ENCODE measurements at regions not wholly inside any gene's neighbourhood (a gene's known extent, or its start where the extent isn't known, plus 50 kb on each side); places are given as distances from the start of the nearest gene placed in this dataset.

DNA sequence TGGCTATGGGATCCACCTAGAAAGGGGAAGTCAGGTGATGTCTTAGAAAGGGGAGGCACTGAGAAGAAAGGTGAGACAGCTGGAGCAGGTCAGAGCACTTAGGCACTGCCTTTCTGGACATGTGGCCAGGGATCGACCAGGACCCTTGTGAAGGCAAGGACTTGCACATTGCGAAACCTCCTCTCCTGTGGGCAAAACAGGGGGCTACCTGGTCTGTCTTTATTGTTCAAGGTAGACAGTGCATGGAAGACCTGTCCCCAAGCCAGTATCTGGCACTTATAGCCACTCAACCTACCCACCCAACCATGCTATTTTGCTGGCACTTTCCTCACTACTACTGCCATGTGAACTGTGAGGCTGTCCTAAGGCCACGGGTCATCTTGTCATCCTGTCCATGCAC, 67.2 kb downstream of the NAV1 start:
- DNase-seq (ENCODE audit: low read depth, low spot score): no peak
- Mint-ChIP-seq H3K4me1 (no peaks in the 10 kb centered on the region), H3K27ac (ENCODE audit: unreplicated experiment) (no peak overlapping the region), H3K27me3 (ENCODE audit: low read depth) (peaks cover 20% of the 10 kb centered on the region), H3K4me3 (no peak overlapping the region), H3K9me3 (no peaks in the 10 kb centered on the region), H3K36me3 (ENCODE audit: low read depth) (no peaks in the 10 kb centered on the region)
- no peak for TF ChIP-seq CTCF (conservative IDR thresholded peaks at IDR 0.05)

DNA sequence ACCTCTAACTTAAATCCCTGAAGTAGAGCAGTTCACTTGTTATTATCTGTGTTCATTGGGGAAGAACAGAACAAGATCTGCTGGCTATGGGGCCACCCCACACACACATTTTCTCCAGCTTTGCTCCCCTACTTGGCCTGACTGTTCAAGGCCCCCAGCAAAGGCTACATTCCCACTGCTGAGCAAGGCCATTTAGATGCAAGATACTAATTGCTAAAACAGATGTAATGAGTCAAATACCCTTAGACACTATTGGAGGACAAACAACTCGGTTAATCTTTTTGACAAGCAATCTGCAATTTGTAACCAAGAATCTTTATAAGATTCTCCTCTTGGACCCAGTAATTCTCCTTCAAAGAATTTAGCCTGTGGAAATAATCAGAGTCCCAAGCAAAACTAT, 67.7 kb downstream of the NAV1 start:
- H3K4me1 Mint-ChIP-seq: no peaks in the 10 kb centered on the region

DNA sequence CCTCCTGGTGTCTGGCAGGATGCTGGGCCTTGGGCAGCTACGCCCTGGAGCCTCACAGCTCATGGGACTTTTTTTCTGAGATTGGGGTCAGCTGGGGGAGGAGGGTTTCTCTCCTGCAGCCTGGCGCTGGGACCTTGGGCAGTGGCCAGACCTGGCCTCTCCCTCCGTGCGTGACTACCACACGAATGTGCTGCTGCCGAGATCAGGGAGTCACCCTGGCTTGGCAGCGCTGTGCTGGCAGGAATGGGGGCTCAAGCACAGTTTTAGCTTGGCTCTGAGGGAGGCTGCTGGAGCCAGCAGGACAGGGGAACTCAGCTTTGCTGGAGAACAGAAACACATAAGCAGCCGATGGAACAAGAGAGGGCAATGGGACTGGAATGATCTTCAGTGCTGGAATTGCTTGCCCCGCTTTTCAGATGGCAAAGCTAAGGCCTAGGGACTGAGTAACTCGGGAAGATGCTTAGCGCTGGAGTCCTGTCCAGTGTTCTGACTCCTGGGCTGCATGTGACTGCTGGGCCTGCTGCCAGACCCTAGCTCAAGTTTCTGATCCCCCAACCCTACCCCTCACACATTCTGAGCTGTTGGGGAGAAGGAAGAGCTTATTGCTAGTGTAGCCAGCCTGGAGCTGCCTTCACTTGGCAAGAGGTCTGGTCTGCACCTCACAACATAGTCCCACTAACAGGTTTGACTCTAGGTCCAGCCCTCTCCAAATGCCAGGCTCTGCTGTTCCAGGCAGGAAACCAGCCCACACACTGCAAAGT, 69.9 kb downstream of the NAV1 start:
- no peak overlapping the region for H3K27ac Mint-ChIP-seq (ENCODE audit: unreplicated experiment)
- no peaks in the 10 kb centered on the region for H3K4me1 Mint-ChIP-seq
- no peak for DNase-seq (ENCODE audit: low read depth, low spot score)
- H3K4me3 Mint-ChIP-seq: no peak overlapping the region
- no peaks in the 10 kb centered on the region for H3K9me3 Mint-ChIP-seq
- TF ChIP-seq CTCF (conservative IDR thresholded peaks at IDR 0.05): no peak
- H3K27me3 Mint-ChIP-seq (ENCODE audit: low read depth): peaks cover 33% of the 10 kb centered on the region
- H3K36me3 Mint-ChIP-seq (ENCODE audit: low read depth): no peaks in the 10 kb centered on the region

More for the DNA sequence above, 67.7 kb downstream of the NAV1 start:
- Mint-ChIP-seq H3K4me3 (no peak overlapping the region), H3K36me3 (ENCODE audit: low read depth) (no peaks in the 10 kb centered on the region), H3K27me3 (ENCODE audit: low read depth) (peaks cover 19% of the 10 kb centered on the region), H3K27ac (ENCODE audit: unreplicated experiment) (no peak overlapping the region), H3K9me3 (no peaks in the 10 kb centered on the region)
- no peak for TF ChIP-seq CTCF (conservative IDR thresholded peaks at IDR 0.05)
- DNase-seq (ENCODE audit: low read depth, low spot score): no peak

DNA sequence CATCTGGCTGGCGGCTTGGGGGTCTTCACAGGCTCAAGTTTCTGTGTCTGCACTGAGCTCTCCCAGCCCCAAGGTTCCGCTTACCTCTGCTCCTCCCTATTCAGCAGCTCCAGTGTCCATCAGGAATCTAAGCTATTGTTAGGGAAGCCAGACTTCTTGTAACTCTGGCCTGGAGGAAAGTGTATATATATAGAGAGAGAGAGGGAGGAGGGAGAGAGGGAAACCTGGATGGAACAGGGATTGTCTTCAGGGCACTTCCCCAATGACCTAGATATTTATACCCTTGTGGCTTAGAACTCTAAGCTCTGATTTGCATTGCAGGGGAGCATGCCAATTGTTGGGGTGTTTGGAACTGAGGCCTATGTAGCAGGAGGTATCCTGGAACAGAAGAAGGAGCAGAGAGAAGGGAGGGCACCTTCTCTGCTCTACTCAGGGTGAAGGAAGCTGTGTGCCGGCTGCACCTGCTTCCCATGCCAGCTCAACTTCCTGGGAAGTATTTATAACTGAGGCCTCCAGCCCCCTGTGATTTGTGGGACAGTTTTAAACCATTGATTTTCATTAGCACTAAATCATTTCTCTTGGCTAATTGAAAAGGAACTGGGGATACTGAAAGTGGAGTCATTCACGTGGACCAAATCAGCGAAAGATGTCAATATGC, 70.9 kb downstream of the NAV1 start:
- Mint-ChIP-seq H3K9me3 (no peaks in the 10 kb centered on the region), H3K27ac (ENCODE audit: unreplicated experiment) (no peak overlapping the region), H3K36me3 (ENCODE audit: low read depth) (no peaks in the 10 kb centered on the region), H3K4me1 (no peaks in the 10 kb centered on the region), H3K4me3 (no peak overlapping the region), H3K27me3 (ENCODE audit: low read depth) (peaks cover 42% of the 10 kb centered on the region)
- TF ChIP-seq CTCF (conservative IDR thresholded peaks at IDR 0.05): no peak
- DNase-seq (ENCODE audit: low read depth, low spot score): no peak

DNA sequence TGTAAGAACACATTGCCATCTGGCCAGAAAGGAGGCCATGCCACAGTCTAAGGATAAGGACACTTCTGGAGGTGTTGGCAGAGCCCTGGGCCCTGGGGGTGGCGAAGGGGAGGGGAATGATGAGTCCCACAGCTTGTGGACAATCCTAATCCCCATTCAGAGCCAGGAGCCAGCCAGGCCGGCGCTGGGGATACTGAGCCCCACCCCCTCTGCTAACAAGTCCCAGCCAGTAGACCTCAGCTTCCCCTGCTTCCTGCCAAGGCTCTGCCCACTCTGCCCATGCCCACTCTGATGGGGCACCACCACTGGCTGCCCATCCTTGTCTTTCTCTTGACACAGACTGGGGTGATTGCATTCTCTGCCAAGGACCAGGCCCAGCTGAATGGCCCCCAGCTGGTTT, 71.9 kb downstream of the NAV1 start:
- no peaks in the 10 kb centered on the region for H3K9me3 Mint-ChIP-seq
- H3K27me3 Mint-ChIP-seq (ENCODE audit: low read depth): peaks cover 40% of the 10 kb centered on the region
- no peak for DNase-seq (ENCODE audit: low read depth, low spot score)

More for the DNA sequence above, 71.9 kb downstream of the NAV1 start:
- Mint-ChIP-seq H3K4me3 (no peak overlapping the region), H3K4me1 (no peaks in the 10 kb centered on the region), H3K36me3 (ENCODE audit: low read depth) (no peaks in the 10 kb centered on the region), H3K27ac (ENCODE audit: unreplicated experiment) (no peak overlapping the region)
- TF ChIP-seq CTCF (conservative IDR thresholded peaks at IDR 0.05): no peak
